ENCODE measurements at regions not wholly inside any gene's neighbourhood (a gene's known extent, or its start where the extent isn't known, plus 50 kb on each side); places are given as distances from the start of the nearest gene placed in this dataset.

- Histone ChIP-seq H4K20me1 (ENCODE audit: insufficient read depth, low read length, poor library complexity, severe bottlenecking) (no peaks in the 10 kb centered on the region), H3K9ac (ENCODE audit: low read depth, low read length, poor library complexity, severe bottlenecking) (no peak overlapping the region), H3K9me2 (replicated peaks; ENCODE audit: low read depth, low read length) (no peaks in the 10 kb centered on the region), H3K4me3 (ENCODE audit: low read length, poor library complexity, severe bottlenecking) (no peak overlapping the region), H3K79me2 (ENCODE audit: insufficient read depth, low read length) (no peaks in the 10 kb centered on the region), H2AFZ (ENCODE audit: low read length) (no peak overlapping the region), H3K4me2 (ENCODE audit: low read depth, low read length, poor library complexity, severe bottlenecking) (no peak overlapping the region), H3K27me3 (ENCODE audit: insufficient read depth, low read length, poor library complexity, severe bottlenecking) (no peaks in the 10 kb centered on the region), H3F3A (ENCODE audit: low read depth) (no peaks in the 10 kb centered on the region), H3K4me1 (ENCODE audit: insufficient read depth, low read length, poor library complexity, severe bottlenecking) (no peaks in the 10 kb centered on the region), H3K9me3 (ENCODE audit: insufficient read depth, low read depth, low read length) (no peaks in the 10 kb centered on the region), H3K36me3 (ENCODE audit: insufficient read depth, low read length) (no peaks in the 10 kb centered on the region)
- TF ChIP-seq EZH2phosphoT487 (IDR thresholded peaks at IDR 0.05; ENCODE audit: borderline replicate concordance) (no peak), CTCF (conservative IDR thresholded peaks at IDR 0.05; ENCODE audit: low read length) (no peak)
Measured at GRCh38 chr6:100948381-100949133, 67.4 kb upstream of the ASCC3 start.

- Histone ChIP-seq H3K4me3 (ENCODE audit: low read length, poor library complexity, severe bottlenecking) (no peak overlapping the region), H3K4me2 (ENCODE audit: low read depth, low read length, poor library complexity, severe bottlenecking) (no peak overlapping the region), H3K36me3 (ENCODE audit: insufficient read depth, low read length) (no peaks in the 10 kb centered on the region), H3K9me3 (ENCODE audit: insufficient read depth, low read depth, low read length) (no peaks in the 10 kb centered on the region), H3K79me2 (ENCODE audit: insufficient read depth, low read length) (no peaks in the 10 kb centered on the region), H3F3A (ENCODE audit: low read depth) (no peaks in the 10 kb centered on the region), H3K9ac (ENCODE audit: low read depth, low read length, poor library complexity, severe bottlenecking) (no peak overlapping the region), H3K4me1 (ENCODE audit: insufficient read depth, low read length, poor library complexity, severe bottlenecking) (no peaks in the 10 kb centered on the region), H4K20me1 (ENCODE audit: insufficient read depth, low read length, poor library complexity, severe bottlenecking) (no peaks in the 10 kb centered on the region), H3K27me3 (ENCODE audit: insufficient read depth, low read length, poor library complexity, severe bottlenecking) (no peaks in the 10 kb centered on the region), H3K9me2 (replicated peaks; ENCODE audit: low read depth, low read length) (no peaks in the 10 kb centered on the region), H2AFZ (ENCODE audit: low read length) (no peak overlapping the region)
- TF ChIP-seq EZH2phosphoT487 (IDR thresholded peaks at IDR 0.05; ENCODE audit: borderline replicate concordance), result no peak
- TF ChIP-seq CTCF (conservative IDR thresholded peaks at IDR 0.05; ENCODE audit: low read length), result no peak
Measured at GRCh38 chr6:100952006-100952405, 70.9 kb upstream of the ASCC3 start.

GRCh38 chr6:100959280-100959679, 78.2 kb upstream of the ASCC3 start:
- no peak overlapping the region for H3K4me2 ChIP-seq (ENCODE audit: low read depth, low read length, poor library complexity, severe bottlenecking)
- H3K9me2 ChIP-seq (replicated peaks; ENCODE audit: low read depth, low read length), result no peaks in the 10 kb centered on the region
- H3K36me3 ChIP-seq (ENCODE audit: insufficient read depth, low read length), result no peaks in the 10 kb centered on the region
- H3F3A ChIP-seq (ENCODE audit: low read depth), result no peaks in the 10 kb centered on the region
- H3K9ac ChIP-seq (ENCODE audit: low read depth, low read length, poor library complexity, severe bottlenecking), result no peak overlapping the region
- H4K20me1 ChIP-seq (ENCODE audit: insufficient read depth, low read length, poor library complexity, severe bottlenecking), result no peaks in the 10 kb centered on the region
- H3K4me1 ChIP-seq (ENCODE audit: insufficient read depth, low read length, poor library complexity, severe bottlenecking), result no peaks in the 10 kb centered on the region
- no peaks in the 10 kb centered on the region for H3K79me2 ChIP-seq (ENCODE audit: insufficient read depth, low read length)
- H3K4me3 ChIP-seq (ENCODE audit: low read length, poor library complexity, severe bottlenecking), result no peak overlapping the region
- no peak overlapping the region for H2AFZ ChIP-seq (ENCODE audit: low read length)
- H3K9me3 ChIP-seq (ENCODE audit: insufficient read depth, low read depth, low read length), result no peaks in the 10 kb centered on the region
- H3K27me3 ChIP-seq (ENCODE audit: insufficient read depth, low read length, poor library complexity, severe bottlenecking), result no peaks in the 10 kb centered on the region
- TF ChIP-seq CTCF (conservative IDR thresholded peaks at IDR 0.05; ENCODE audit: low read length) (no peak), EZH2phosphoT487 (IDR thresholded peaks at IDR 0.05; ENCODE audit: borderline replicate concordance) (no peak)

Measured in Loucy (cell line).